Esophagus squamous epithelium (tissue), 5 donors: ENCODE measurements at regions not wholly inside any gene's neighbourhood (a gene's known extent, or its start where the extent isn't known, plus 50 kb on each side); places are given as distances from the start of the nearest gene placed in this dataset.

Source experiments
- DNase-seq: peaks from one replicate; lab custom pipeline; 2025; lab: John Stamatoyannopoulos, UW
- H3K27ac ChIP-seq, 4 donors: fragments of 200-600 bp; sonication (generic); one replicate each; pipeline ENCODE4 v1.5.1; 2016 to 2019; ENCODE audit warnings: mild to moderate bottlenecking in 1 of 4
- H3K27me3 ChIP-seq, 4 donors: fragments of 200-600 bp; sonication (generic); 1 replicate in 3 of 4; 2 replicates in 1 of 4; pipeline versions ENCODE4 v1.5.1 to v1.6.0; 2017 to 2021; ENCODE audit warnings: antibody characterized with exemption in 1 of 4
- H3K36me3 ChIP-seq, 3 donors: fragments of 200-600 bp; sonication (generic); one replicate each; pipeline ENCODE4 v1.5.1; 2016 to 2019
- H3K4me1 ChIP-seq, 3 donors: fragments of 200-600 bp; sonication (generic); one replicate each; pipeline ENCODE4 v1.5.1; 2017 to 2019
- H3K4me3 ChIP-seq, 4 donors: fragments of 200-600 bp; sonication (generic); 1 replicate in 3 of 4; 2 replicates in 1 of 4; pipeline ENCODE4 v1.5.1; 2016 to 2019; ENCODE audit warnings: mild to moderate bottlenecking in 2 of 4, moderate library complexity in 1 of 4
- H3K9me3 ChIP-seq, 3 donors: fragments of 200-600 bp; sonication (generic); one replicate each; pipeline ENCODE4 v1.5.1; 2016 to 2019
- POLR2A ChIP-seq, 4 donors: fragments of 450-650 bp; IDR thresholded peaks; one replicate each; pipeline ENCODE4 v1.6.1; 2017; ENCODE audit warnings: antibody characterized with exemption in 4 of 4, mild to moderate bottlenecking in 4 of 4, moderate library complexity in 3 of 4
- WGBS, 2 donors: methylation state at CpG; one replicate each; pipeline ENCODE4 v1.1.5; 2018; 5-methylcytosine and 5-hydroxymethylcytosine counted together
- intact Hi-C: fragments of 100-400 bp; cut with DNase I; formaldehyde crosslinking; loops from one replicate; pipeline ENCODE4 v1.15.0; 2022
- TF ChIP-seq, protein P1 (sequence below), 6 experiments: fragments of 450-650 bp in 4 of 6; fragments of 200-600 bp in 2 of 6; sonication (generic) in 2 of 6; IDR thresholded peaks; one replicate each; pipeline ENCODE4 v1.5.1; 2016 to 2019; ENCODE audit warnings: antibody characterized with exemption in 6 of 6, mild to moderate bottlenecking in 4 of 6, moderate library complexity in 4 of 6
- donor health status: DM: yes; HTN: yes; CAD: no.

DNA sequence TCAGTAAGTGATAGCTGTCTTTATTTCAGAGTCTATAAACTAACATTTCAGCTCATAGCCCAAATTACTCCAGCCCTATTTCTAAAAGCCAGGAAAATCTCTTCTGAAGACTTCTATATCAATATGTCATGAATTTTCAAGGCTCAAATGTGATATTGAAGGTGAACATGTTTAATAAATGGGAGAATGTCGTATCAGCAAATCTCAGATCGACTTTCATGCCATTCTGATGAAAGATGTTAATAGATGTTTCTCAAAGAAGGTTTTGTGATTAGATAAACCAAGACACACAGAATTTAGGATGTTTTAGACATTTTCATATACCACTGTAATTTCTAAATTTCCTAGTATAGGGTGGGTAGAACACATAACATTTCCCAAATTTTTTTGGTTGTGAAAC lies 380.6 kb downstream of the ARL4A start:
- intact Hi-C loops, result no loop called here
- TF ChIP-seq, protein P1, sequence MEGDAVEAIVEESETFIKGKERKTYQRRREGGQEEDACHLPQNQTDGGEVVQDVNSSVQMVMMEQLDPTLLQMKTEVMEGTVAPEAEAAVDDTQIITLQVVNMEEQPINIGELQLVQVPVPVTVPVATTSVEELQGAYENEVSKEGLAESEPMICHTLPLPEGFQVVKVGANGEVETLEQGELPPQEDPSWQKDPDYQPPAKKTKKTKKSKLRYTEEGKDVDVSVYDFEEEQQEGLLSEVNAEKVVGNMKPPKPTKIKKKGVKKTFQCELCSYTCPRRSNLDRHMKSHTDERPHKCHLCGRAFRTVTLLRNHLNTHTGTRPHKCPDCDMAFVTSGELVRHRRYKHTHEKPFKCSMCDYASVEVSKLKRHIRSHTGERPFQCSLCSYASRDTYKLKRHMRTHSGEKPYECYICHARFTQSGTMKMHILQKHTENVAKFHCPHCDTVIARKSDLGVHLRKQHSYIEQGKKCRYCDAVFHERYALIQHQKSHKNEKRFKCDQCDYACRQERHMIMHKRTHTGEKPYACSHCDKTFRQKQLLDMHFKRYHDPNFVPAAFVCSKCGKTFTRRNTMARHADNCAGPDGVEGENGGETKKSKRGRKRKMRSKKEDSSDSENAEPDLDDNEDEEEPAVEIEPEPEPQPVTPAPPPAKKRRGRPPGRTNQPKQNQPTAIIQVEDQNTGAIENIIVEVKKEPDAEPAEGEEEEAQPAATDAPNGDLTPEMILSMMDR (IDR thresholded peaks at IDR 0.05), result no peak
- TF ChIP-seq POLR2A (IDR thresholded peaks at IDR 0.05), result no peak
- no peak for DNase-seq
- Histone ChIP-seq H3K9me3 (no peaks in the 10 kb centered on the region), H3K27ac (no peak overlapping the region), H3K36me3 (no peaks in the 10 kb centered on the region), H3K4me1 (peaks cover 0 to 10% (median 0%) of the 10 kb centered on the region in 3 donors), H3K27me3 (no peaks in the 10 kb centered on the region), H3K4me3 (no peak overlapping the region)
- 88 to 89% methylated on average over 2 of the region's 2 CpGs for WGBS, 2 donors

DNA sequence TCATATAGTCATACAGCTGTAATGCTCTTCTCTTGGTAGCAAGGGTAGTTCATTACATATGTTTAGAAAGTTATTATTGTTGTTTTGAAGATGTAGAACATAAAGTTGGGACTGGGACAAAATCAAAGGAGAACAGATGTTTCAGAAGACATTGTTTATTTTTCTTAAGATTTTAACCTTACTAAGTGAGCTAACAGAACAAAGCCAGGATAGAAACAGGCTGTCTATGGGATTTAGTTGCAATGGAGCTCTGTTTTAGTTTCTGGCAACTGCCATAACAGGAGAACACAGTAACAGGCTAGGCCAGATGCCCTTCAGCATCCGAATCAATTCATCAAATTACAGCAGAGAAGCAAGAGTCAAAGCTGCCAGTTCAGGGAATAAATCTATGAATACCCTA lies 382.4 kb downstream of the ARL4A start:
- no peak overlapping the region for H3K27ac ChIP-seq
- intact Hi-C loops, result no loop called here
- no peaks in the 10 kb centered on the region for H3K36me3 ChIP-seq
- H3K4me3 ChIP-seq, result no peak overlapping the region
- peaks cover 0 to 10% (median 0%) of the 10 kb centered on the region in 3 donors for H3K4me1 ChIP-seq
- no peak for TF ChIP-seq POLR2A (IDR thresholded peaks at IDR 0.05)
- TF ChIP-seq, protein P1 (IDR thresholded peaks at IDR 0.05), result no peak
- DNase-seq, result no peak
- 20 to 92% methylated on average over 1 of the region's 1 CpG for WGBS, 2 donors
- no peaks in the 10 kb centered on the region for H3K27me3 ChIP-seq
- H3K9me3 ChIP-seq, result no peaks in the 10 kb centered on the region

DNA sequence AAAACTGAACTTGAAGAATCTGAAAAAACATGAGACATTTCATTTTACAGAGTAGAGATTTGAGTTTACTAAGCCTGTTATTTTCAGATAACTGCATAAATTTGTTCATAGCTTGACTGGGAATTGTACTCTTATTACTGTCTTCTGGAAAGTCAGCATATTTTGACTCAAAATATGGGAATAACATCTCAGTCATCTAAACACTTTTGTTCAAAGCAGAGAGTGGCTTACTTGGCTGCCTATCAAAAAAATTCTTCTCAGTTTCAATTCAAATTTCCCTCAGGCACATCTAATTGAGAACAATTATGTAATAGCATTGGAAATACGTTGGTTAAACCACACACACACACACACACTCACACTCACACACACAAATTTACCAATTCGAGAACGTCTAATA lies 384.6 kb downstream of the ARL4A start:
- DNase-seq, result no peak
- no peak overlapping the region for H3K27ac ChIP-seq
- H3K9me3 ChIP-seq, result no peaks in the 10 kb centered on the region
- TF ChIP-seq POLR2A (IDR thresholded peaks at IDR 0.05), result no peak
- TF ChIP-seq, protein P1 (IDR thresholded peaks at IDR 0.05), result no peak
- no peak overlapping the region for H3K4me3 ChIP-seq
- no peaks in the 10 kb centered on the region for H3K27me3 ChIP-seq
- H3K4me1 ChIP-seq, result peaks cover 0 to 10% (median 0%) of the 10 kb centered on the region in 3 donors
- intact Hi-C loops, result no loop called here
- H3K36me3 ChIP-seq, result no peaks in the 10 kb centered on the region
- 30 to 31% methylated on average over 3 of the region's 3 CpGs for WGBS, 2 donors

DNA sequence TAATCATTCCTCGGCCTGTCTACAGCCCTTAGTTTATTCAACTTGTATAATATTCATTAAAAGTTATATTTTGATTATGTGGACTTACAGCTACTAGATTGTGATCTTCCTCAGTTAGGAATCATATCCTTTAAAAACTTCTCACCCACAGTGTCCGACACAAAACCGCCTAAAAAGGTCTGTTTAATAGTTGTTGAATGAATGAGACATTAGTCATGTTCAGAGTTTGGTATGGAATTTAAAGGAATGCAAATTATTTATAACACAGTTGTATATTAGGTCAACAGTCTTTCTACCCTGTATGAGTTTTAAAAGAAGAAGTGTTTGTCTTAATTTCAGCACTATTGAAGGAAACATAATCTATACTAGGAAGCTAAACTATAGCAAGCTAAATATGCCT lies 390.0 kb downstream of the ARL4A start:
- no peaks in the 10 kb centered on the region for H3K27me3 ChIP-seq
- WGBS, 2 donors, result 60 to 79% methylated on average over 3 of the region's 3 CpGs
- no peaks in the 10 kb centered on the region for H3K36me3 ChIP-seq
- no peak for TF ChIP-seq POLR2A (IDR thresholded peaks at IDR 0.05)
- TF ChIP-seq, protein P1 (IDR thresholded peaks at IDR 0.05), result no peak
- no peak for DNase-seq
- no peak overlapping the region for H3K4me3 ChIP-seq
- no peak overlapping the region for H3K27ac ChIP-seq
- H3K9me3 ChIP-seq, result no peaks in the 10 kb centered on the region
- intact Hi-C loops, result no loop called here
- no peaks in the 10 kb centered on the region for H3K4me1 ChIP-seq

DNA sequence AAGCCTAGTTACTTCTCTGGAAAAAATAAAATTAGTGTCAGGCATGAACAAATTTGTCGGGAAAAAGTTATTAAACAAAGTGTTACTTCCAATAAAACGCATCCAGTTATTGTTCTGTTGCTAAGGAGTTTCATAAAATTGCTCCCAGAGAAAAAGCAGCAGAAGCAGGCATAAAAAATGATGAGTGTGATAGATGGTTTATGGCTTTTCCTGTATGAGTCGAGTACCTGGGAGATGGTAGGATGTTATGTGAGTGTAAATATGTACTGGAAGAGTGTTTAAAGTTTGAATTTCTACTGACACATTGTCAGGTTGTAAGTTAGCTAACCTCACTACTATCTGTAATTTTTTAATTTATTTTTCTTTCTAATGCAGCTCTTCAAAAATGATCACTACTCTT lies 390.7 kb downstream of the ARL4A start:
- no peak for DNase-seq
- TF ChIP-seq, protein P1 (IDR thresholded peaks at IDR 0.05), result no peak
- TF ChIP-seq POLR2A (IDR thresholded peaks at IDR 0.05), result no peak
- Histone ChIP-seq H3K4me1 (no peaks in the 10 kb centered on the region), H3K9me3 (no peaks in the 10 kb centered on the region), H3K4me3 (no peak overlapping the region), H3K27me3 (no peaks in the 10 kb centered on the region), H3K36me3 (no peaks in the 10 kb centered on the region), H3K27ac (no peak overlapping the region)
- 49% methylated on average over 3 of the region's 3 CpGs for WGBS, 2 donors
- intact Hi-C loops, result no loop called here
